GM21515 (cell line): ENCODE measurements at regions not wholly inside any gene's neighbourhood (a gene's known extent, or its start where the extent isn't known, plus 50 kb on each side); places are given as distances from the start of the nearest gene placed in this dataset.

Experiments
- ATAC-seq: cut with Tn5 transposase; IDR thresholded peaks from one replicate; pipeline ENCODE4 v1.9.1; 2021; ENCODE audit not compliant: unreplicated experiment

- no peak for ATAC-seq
Measured at GRCh38 chr5:147036691-147037245, 158.2 kb upstream of the PPP2R2B start.

DNA sequence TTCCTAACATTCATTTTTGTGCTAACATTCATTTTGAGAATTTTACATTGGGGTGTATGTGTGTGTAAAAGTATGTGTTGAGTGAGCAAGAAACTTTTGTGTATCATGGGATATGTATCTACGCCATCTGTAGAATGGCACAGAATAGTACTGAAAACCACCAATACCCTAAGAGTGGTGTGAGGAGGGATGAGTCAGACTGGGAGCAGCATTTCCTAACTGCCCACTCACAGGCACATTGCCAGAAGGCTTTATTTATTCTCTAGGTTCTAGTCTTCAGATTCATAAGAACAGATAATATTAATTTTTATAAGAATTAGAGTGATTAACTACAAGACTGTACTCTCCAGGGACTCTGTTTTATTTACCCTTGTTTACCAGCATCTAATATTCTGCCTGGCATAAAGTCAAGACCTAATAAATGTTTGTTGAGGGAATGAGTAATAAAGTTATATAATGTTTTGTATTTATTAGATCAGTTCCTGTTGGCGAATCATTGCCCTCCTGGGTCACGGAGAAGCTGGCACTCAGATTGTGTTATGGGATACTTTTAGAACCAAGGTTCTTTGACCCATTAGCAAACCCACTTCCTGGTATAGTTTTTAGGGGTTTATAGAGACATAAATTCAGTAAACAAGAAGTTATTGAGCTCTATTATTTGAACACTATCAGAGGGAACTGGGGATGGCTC lies 159.1 kb upstream of the PPP2R2B start:
- ATAC-seq = no peak

GRCh38 chr5:147040856-147041255 lies 162.3 kb upstream of the PPP2R2B start:
- no peak for ATAC-seq

- ATAC-seq = no peak
Measured at GRCh38 chr5:147044572-147045273, 166.2 kb upstream of the PPP2R2B start.

- no peak for ATAC-seq
Measured at GRCh38 chr5:147045290-147045689, 166.7 kb upstream of the PPP2R2B start.

GRCh38 chr5:147046281-147046680 lies 167.7 kb upstream of the PPP2R2B start:
- ATAC-seq = no peak

DNA sequence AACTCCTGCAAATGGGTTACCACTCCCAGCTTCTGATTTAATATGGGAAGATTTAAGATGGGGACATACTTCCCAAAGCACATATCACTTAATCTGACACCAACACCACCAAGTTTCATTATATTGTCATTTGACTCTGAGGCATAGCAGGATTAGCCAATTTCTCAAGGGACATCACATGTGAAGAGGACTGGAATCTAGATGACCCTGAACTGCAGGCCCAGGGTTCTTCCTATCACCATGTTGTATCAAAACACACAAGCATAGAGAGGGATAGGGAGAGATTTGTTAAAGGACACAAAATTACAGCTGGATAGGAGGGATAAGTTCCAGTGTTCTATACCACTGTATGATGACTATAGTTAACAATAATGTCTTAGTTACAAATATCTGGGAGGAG lies 168.3 kb upstream of the PPP2R2B start:
- no peak for ATAC-seq

DNA sequence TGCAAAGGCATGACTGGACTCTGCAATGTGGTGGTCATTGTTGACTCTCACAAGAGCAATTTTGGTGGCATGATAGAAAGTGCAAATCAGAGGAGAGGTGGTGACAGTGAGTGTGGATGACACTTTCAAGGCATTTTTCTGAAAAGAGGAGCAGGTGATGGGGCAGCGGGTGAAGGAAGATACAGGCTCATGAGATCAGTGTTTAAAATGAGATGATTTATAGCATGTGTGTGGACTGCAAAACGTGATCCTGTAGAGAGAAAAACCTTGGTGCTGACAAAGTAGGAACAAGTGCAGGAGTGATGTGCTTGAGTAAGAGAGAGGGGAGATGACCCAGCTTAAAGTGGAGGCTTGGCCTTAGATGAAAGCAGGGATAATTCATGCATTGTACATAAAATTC lies 171.2 kb upstream of the PPP2R2B start:
- no peak for ATAC-seq

DNA sequence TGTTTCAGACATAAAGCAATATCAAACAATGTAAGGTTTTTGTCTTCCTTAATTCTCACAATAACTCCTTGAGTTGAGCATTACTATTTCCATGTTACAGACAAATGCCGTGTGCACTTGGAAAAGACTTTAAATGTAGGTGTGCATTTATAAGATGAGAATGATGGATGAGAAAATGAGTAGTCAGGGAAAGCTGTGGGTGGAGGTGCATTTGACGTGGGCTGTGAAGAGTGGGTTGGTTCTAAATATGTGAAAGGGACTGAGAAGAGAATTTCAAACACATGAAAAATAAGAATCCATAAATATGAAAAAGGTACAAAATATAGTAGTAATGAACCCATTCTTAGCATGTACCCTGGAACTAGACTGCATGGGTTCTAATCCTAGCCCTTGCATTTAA lies 171.6 kb upstream of the PPP2R2B start:
- no peak for ATAC-seq

DNA sequence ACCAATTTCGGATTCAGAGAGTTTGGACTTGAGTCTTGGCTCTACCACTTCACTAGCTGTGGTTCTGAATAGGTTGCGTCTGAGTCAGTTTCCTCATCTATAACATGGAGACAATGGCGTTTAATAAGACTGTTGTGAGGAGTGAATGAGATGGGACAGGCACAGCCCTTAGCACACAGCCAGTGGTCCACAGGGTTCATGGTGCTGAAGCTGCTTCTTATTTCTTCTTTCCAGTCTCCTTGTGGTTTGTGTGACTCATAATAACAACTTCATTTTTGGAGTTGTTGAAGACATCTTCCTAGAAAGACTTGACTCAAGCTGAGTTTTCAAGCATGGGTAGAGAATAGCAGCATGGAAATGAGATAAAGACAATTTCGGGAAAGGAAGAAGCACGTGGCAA lies 172.6 kb upstream of the PPP2R2B start:
- ATAC-seq = no peak

- ATAC-seq = no peak
Measured at GRCh38 chr5:147052519-147052918, 174.0 kb upstream of the PPP2R2B start.

GRCh38 chr5:147055089-147055826 lies 176.7 kb upstream of the PPP2R2B start:
- no peak for ATAC-seq

DNA sequence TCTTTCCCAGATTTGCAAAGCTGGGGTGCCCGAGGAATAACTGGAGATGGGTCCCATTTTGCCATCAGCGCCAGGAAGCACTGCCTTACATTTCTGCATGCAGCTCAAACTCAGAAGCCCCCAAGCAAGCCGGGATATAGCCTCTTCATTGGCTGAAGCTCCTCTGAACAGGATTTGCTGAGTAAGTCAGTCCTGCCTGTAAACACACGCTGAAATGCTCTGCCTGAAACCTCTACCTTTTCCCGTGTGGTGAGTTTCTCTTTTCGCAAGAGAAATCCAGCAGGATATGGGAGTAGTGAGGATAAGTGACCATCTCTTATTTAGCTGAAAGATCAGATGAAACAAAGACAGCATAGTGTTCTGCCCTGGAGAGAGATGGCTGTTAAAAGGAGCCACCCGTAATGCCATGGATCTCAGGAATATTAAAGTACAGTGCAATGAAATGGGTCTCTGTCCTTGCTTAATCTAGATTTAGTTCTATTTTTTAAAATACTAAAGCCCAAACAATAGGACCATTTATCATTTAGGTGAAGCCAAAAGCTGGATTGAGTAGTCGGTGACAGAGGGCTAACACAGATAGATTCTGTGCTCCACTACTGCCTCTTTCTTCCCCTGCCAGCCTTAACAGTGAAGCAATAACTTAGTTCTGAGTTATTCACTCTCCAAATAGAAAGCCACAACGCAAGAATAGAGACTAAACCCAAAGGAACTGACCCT lies 177.5 kb upstream of the PPP2R2B start:
- no peak for ATAC-seq

- no peak for ATAC-seq
Measured at GRCh38 chr5:147057051-147057450, 177.8 kb upstream of the STK32A start.

DNA sequence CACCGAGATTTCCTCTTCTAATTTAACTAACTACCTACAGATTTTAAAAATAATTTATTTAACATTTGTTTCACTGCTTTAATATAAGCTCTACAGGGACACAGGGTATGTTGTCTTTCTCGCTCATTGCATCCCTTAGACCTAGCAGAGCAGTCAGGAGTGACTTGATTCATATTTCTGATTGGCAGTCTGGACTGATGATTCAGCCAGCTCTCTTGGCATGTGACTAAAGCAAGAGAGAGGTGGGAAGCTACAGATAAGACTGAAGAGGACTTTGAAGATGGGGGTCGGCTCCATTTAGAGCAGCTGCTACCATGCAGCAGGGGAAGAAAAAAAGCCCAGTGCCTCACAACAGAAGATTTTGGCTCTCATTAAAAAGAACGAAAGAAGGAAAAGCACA lies 173.4 kb upstream of the STK32A start:
- no peak for ATAC-seq

DNA sequence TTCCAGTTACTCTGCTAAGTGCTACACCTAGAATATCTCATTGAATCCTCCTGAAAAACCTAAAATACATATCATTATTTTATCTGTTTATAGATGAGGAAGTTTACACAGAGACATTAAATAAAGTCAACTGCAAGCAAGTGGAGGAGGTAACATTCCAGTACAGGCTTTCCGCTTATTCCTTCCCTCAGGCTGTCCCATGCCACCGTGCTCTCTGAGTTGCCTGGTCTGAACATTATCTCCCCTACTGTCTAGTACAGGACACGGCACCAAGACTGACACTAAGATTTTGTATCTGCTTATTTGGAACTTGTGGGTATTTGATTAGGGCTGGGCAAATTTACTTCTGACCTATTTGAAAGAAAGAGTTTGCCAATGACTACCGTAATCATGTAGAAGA lies 172.4 kb upstream of the STK32A start:
- no peak for ATAC-seq

- no peak for ATAC-seq
Measured at GRCh38 chr5:147063943-147064342, 170.9 kb upstream of the STK32A start.

DNA sequence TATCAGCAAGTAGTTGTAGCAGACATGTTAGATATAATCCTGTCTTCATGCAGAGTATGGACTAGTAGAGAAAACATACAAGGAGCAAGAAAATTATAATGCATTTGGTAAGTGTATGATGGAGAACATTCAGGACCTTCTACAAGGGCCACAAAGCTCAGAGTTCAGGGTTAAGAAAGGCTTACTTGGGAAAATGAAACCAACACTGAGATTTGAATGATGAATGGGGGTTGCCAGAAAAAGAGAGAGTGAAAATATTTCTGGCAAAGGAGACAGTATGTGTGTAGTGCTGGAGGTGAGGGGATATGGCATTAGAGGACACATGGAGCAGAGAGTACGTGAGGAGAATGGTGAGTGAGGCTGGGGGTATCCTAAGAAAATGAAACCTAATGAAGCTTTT lies 169.8 kb upstream of the STK32A start:
- ATAC-seq = peak; percentile 89

DNA sequence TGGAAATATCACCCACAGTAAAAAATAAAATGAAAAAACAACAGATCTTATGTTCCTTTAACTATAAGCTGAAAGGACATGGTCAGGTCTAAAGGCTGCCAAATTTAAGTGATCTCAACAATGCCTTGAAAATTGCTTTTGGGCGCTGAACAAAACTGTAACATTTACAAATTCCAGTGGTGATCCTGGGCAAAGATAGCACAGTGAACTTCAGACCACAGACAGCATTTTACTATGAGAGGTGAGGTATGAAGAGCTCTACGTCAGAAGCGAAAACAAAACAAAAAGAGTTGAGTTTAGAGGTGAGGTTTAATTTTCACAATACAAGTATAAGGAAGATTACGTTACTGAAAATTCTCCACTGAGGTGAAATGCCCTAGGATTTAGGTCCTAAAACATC lies 165.8 kb upstream of the STK32A start:
- ATAC-seq = no peak

DNA sequence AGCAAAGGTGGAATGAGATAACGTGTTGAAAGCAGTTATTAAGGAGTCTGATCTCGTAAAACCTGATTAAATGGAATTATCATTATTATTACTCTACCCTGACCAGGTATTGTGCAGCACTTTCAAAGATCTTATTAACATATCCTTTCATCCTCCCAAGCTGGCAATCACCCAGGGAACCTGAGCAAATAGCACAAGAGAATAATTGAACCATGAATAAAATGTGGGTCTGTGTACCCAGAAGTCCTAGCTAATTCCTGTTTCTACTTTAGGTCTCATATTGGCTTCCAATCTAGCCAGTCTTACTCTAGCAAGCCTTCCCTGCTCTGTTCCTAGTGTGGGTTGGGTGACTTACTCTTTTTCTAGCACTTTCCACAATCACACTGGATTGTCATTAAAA lies 162.2 kb upstream of the STK32A start:
- ATAC-seq = no peak

- ATAC-seq = no peak
Measured at GRCh38 chr5:147073098-147073497, 161.7 kb upstream of the STK32A start.
